HFF-Myc (cell line): ENCODE measurements at regions not wholly inside any gene's neighbourhood (a gene's known extent, or its start where the extent isn't known, plus 50 kb on each side); places are given as distances from the start of the nearest gene placed in this dataset.

Source experiments
- DNase-seq: peaks from one replicate; pipeline ENCODE4 v3.0.0-alpha.2; 2011; ENCODE audit warnings: low read depth; ENCODE audit errors: extremely low read depth
- H3K4me3 ChIP-seq: replicated peaks from 2 replicates; pipeline ENCODE4 v1.5.1; 2011; ENCODE audit warnings: low read depth, mild to moderate bottlenecking, control low read depth, low read length
- CTCF ChIP-seq: IDR thresholded peaks from 2 replicates; pipeline ENCODE4 v1.5.1; 2012; ENCODE audit warnings: mild to moderate bottlenecking, low read depth, low read length, control low read depth; ENCODE audit errors: missing control alignments

- DNase-seq, result no peak
- TF ChIP-seq CTCF, result no peak
- H3K4me3 ChIP-seq, result no peak overlapping the region
These were observed 1756.0 kb downstream of the C4orf33 start for GRCh38 chr4:130851932-130852331.

GRCh38 chr4:130855533-130855932 is 1759.6 kb downstream of the C4orf33 start:
- no peak for DNase-seq
- no peak overlapping the region for H3K4me3 ChIP-seq
- TF ChIP-seq CTCF, result no peak

- H3K4me3 ChIP-seq, result no peak overlapping the region
- TF ChIP-seq CTCF, result no peak
- no peak for DNase-seq
These were observed 1764.0 kb downstream of the C4orf33 start for GRCh38 chr4:130859991-130860390.

- DNase-seq, result no peak
- no peak for TF ChIP-seq CTCF
- H3K4me3 ChIP-seq, result no peak overlapping the region
These were observed 1801.0 kb downstream of the C4orf33 start for GRCh38 chr4:130896920-130897319.

- no peak for DNase-seq
- no peak for TF ChIP-seq CTCF
- no peak overlapping the region for H3K4me3 ChIP-seq
These were observed 1805.4 kb downstream of the C4orf33 start for GRCh38 chr4:130901321-130901720.

- no peak overlapping the region for H3K4me3 ChIP-seq
- no peak for TF ChIP-seq CTCF
- DNase-seq, result no peak
These were observed 1827.0 kb downstream of the C4orf33 start for GRCh38 chr4:130922955-130923354.

GRCh38 chr4:130955520-130955919 is 1859.6 kb downstream of the C4orf33 start:
- H3K4me3 ChIP-seq, result no peak overlapping the region
- no peak for DNase-seq
- TF ChIP-seq CTCF, result no peak
